CD4-positive, alpha-beta T cell (primary cell): ENCODE measurements at regions not wholly inside any gene's neighbourhood (a gene's known extent, or its start where the extent isn't known, plus 50 kb on each side); places are given as distances from the start of the nearest gene placed in this dataset.

Experiments
- ATAC-seq: fragments of 200-7000 bp; cut with Tn5 transposase; one replicate; pipeline ENCODE4 v1.10.0; 2022; ENCODE audit warnings: mild to moderate bottlenecking; ENCODE audit not compliant: poor library complexity
- CTCF ChIA-PET: fragments of 350-600 bp; sonication (Branson Sonifier 250); formaldehyde crosslinking; loops from one replicate; lab custom pipeline; 2021; ENCODE audit warnings: antibody characterized with exemption, inconsistent platforms; lab: Charles Lee
- POLR2A ChIA-PET: fragments of 350-600 bp; sonication (Branson Sonifier 250); formaldehyde crosslinking; loops from one replicate; lab custom pipeline; 2021; ENCODE audit warnings: antibody characterized with exemption, inconsistent platforms; lab: Charles Lee
- DNase-seq, 14 experiments: peaks; one replicate each; pipeline ENCODE4 v3.0.0-alpha.2; 2013 to 2020; ENCODE audit warnings: mixed read lengths in 2 of 14
- H3K27ac ChIP-seq, 2 donors: one replicate each; pipeline versions ENCODE4 v1.5.1 to v1.7.0; 2013; ENCODE audit warnings: low read length in 2 of 2, low read depth in 1 of 2, mild to moderate bottlenecking in 1 of 2
- H3K27me3 ChIP-seq, 2 experiments: 1 replicate in 1 of 2; 2 replicates in 1 of 2; pipeline versions ENCODE4 v1.6.1 to v1.7.0; 2013; ENCODE audit warnings: low read length in 2 of 2, control low read depth in 1 of 2, mild to moderate bottlenecking in 1 of 2, moderate library complexity in 1 of 2; ENCODE audit not compliant: insufficient read depth in 2 of 2, control insufficient read depth in 1 of 2
- H3K36me3 ChIP-seq: one replicate; pipeline ENCODE4 v1.6.1; 2013; ENCODE audit warnings: low read length, control low read depth; ENCODE audit not compliant: insufficient read depth
- H3K4me1 ChIP-seq: one replicate; pipeline ENCODE4 v1.6.1; 2013; ENCODE audit warnings: low read length, control low read depth; ENCODE audit not compliant: insufficient read depth
- H3K4me3 ChIP-seq: one replicate; pipeline ENCODE4 v1.5.1; 2013; ENCODE audit warnings: mild to moderate bottlenecking, low read length, moderate library complexity
- H3K9me3 ChIP-seq, 2 experiments: 1 replicate in 1 of 2; 2 replicates in 1 of 2; pipeline versions ENCODE4 v1.6.1 to v1.7.0; 2013; ENCODE audit warnings: low read length in 2 of 2, mild to moderate bottlenecking in 2 of 2, control low read depth in 1 of 2, moderate library complexity in 1 of 2; ENCODE audit not compliant: control insufficient read depth in 1 of 2, insufficient read depth in 1 of 2
- H3K27ac Mint-ChIP-seq: one replicate; pipeline ENCODE4 v1.8.0; 2020; ENCODE audit warnings: mixed read lengths
- H3K27me3 Mint-ChIP-seq: one replicate; pipeline ENCODE4 v1.8.0; 2021; ENCODE audit warnings: mixed read lengths
- H3K36me3 Mint-ChIP-seq: one replicate; pipeline ENCODE4 v1.8.0; 2021; ENCODE audit warnings: low read depth, mixed read lengths
- H3K4me1 Mint-ChIP-seq: one replicate; pipeline ENCODE4 v1.8.0; 2021; ENCODE audit warnings: low read depth, mixed read lengths
- H3K4me3 Mint-ChIP-seq: one replicate; pipeline ENCODE4 v1.8.0; 2020; ENCODE audit warnings: mild to moderate bottlenecking, mixed read lengths
- H3K9me3 Mint-ChIP-seq: one replicate; pipeline ENCODE4 v1.8.0; 2020; ENCODE audit warnings: mixed read lengths
- CTCF ChIP-seq: fragments of 200-600 bp; IDR thresholded peaks from one replicate; pipeline ENCODE4 v1.8.0; 2022; ENCODE audit warnings: antibody characterized with exemption, mild to moderate bottlenecking
- intact Hi-C, 2 experiments: fragments of 100-400 bp; cut with DNase I in 1 of 2; cut with micrococcal nuclease in 1 of 2; formaldehyde crosslinking; loops; one replicate each; pipeline versions ENCODE4 v1.15.1 to v1.9.0; 2023 to 2025; cut with DNase I, micrococcal nuclease

GRCh38 chr12:30218073-30218472, 434.3 kb upstream of the TMTC1 start:
- Mint-ChIP-seq H3K9me3 (no peaks in the 10 kb centered on the region), H3K4me1 (no peaks in the 10 kb centered on the region), H3K27me3 (no peaks in the 10 kb centered on the region), H3K4me3 (no peak overlapping the region), H3K27ac (no peak overlapping the region), H3K36me3 (no peaks in the 10 kb centered on the region)
- Histone ChIP-seq H3K4me3 (no peak overlapping the region), H3K27ac (no peak overlapping the region), H3K9me3 (no peaks in the 10 kb centered on the region), H3K36me3 (no peaks in the 10 kb centered on the region), H3K27me3 (no peaks in the 10 kb centered on the region), H3K4me1 (no peaks in the 10 kb centered on the region)
- DNase-seq (no peak), ATAC-seq (no peak)
- POLR2A ChIA-PET, result no interaction called here
- CTCF ChIA-PET, result no interaction called here
- intact Hi-C loops, result no loop called here
- no peak for TF ChIP-seq CTCF

- Histone ChIP-seq H3K36me3 (no peaks in the 10 kb centered on the region), H3K4me3 (no peak overlapping the region), H3K27ac (no peak overlapping the region), H3K27me3 (no peaks in the 10 kb centered on the region), H3K9me3 (peaks cover 0 to 3% of the 10 kb centered on the region in 2 experiments), H3K4me1 (no peaks in the 10 kb centered on the region)
- no peak overlapping the region for H3K4me3 Mint-ChIP-seq
- no peaks in the 10 kb centered on the region for H3K36me3 Mint-ChIP-seq
- no peak overlapping the region for H3K27ac Mint-ChIP-seq
- no peaks in the 10 kb centered on the region for H3K4me1 Mint-ChIP-seq
- ATAC-seq (no peak), DNase-seq (no peak)
- H3K27me3 Mint-ChIP-seq, result no peaks in the 10 kb centered on the region
- ChIA-PET CTCF (no interaction called here), POLR2A (no interaction called here)
- intact Hi-C loops, result no loop called here
- TF ChIP-seq CTCF, result no peak
- no peaks in the 10 kb centered on the region for H3K9me3 Mint-ChIP-seq
These were observed 429.4 kb upstream of the TMTC1 start for GRCh38 chr12:30213166-30213565.

DNA sequence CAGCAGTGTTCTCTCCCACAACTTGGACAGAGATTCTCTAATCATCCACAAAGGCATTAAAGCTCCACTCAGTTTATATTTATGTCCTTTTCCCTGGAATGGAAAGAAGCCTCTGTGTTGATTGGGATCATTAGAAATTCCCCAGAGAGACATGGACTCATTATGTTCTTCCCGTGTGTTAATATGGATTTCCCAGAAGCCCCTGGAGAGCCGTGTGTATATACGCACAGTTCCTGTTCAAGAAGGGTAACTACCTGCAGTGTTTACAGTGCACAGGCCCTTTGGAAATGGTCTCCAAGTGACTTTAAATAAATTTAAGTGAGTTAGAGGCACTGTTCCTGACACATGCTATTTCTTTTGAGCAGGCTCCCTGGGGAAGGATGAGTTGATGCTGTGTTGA, 428.0 kb upstream of the TMTC1 start:
- H3K27ac Mint-ChIP-seq, result no peak overlapping the region
- no peaks in the 10 kb centered on the region for H3K9me3 Mint-ChIP-seq
- no peak for DNase-seq
- Histone ChIP-seq H3K36me3 (no peaks in the 10 kb centered on the region), H3K4me1 (no peaks in the 10 kb centered on the region), H3K9me3 (peaks cover 0 to 3% of the 10 kb centered on the region in 2 experiments), H3K27ac (no peak overlapping the region), H3K4me3 (no peak overlapping the region), H3K27me3 (no peaks in the 10 kb centered on the region)
- ChIA-PET POLR2A (no interaction called here), CTCF (no interaction called here)
- H3K4me3 Mint-ChIP-seq, result no peak overlapping the region
- H3K27me3 Mint-ChIP-seq, result no peaks in the 10 kb centered on the region
- intact Hi-C loops, result no loop called here
- no peaks in the 10 kb centered on the region for H3K36me3 Mint-ChIP-seq
- H3K4me1 Mint-ChIP-seq, result no peaks in the 10 kb centered on the region
- ATAC-seq, result no peak
- TF ChIP-seq CTCF, result no peak
